LHCN-M2 (cell line): ENCODE measurements at regions not wholly inside any gene's neighbourhood (a gene's known extent, or its start where the extent isn't known, plus 50 kb on each side); places are given as distances from the start of the nearest gene placed in this dataset.

ENCODE experiments used
- DNase-seq: peaks from one replicate; pipeline ENCODE4 v3.0.0-alpha.2; 2012; ENCODE audit warnings: low read depth

DNA sequence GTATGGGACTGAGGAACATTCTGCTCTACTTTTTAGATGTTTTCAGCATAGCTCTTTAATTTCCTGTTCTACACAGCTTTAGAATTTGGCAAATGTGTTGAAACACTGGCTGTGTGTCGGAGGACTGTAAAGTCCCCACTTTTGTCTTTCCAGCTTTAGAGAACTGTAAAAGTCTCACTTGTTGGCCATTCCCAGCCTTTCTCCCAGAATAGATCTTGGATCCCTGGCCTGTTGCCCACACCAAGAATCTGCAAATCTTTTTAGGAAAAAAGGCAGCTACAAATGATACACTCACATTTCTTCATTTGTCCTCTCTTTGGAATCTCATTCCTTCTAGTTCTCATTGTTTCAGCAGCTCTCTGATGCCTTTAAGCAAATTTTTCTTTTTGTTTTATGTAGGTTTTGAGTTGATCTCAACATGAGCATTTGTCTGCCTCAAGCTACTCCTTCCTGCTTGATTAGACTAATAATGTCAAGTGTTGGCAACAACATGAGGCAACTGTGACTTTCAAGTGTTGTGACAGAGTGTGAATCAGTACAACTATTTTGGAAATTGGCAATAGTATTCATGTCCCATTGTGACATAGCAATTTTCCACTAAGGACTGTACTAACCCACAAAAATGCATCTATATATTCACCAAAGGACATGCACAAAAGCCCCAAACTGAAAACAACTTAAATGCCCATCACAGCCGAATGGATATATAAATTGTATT is 610.8 kb downstream of the EPHA4 start:
- DNase-seq = no peak

DNA sequence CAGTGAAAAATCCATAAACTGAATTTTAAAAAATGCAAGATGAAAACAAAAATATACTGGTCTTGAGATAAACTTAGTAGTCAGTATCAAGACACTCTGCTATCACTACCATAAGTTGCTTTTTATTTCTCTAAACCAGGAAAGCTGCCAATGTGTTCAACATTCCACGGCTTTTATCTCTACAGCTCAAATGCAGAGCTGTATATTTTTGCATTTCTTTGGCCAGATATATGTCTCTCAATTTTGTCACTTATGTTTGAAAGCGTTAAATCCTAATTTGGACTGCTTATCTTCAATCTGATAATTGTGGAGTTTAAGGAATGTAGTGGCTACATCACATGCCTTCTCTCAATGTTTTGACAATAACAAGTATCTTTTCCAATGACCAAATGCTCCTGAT is 609.5 kb downstream of the EPHA4 start:
- DNase-seq = no peak

DNA sequence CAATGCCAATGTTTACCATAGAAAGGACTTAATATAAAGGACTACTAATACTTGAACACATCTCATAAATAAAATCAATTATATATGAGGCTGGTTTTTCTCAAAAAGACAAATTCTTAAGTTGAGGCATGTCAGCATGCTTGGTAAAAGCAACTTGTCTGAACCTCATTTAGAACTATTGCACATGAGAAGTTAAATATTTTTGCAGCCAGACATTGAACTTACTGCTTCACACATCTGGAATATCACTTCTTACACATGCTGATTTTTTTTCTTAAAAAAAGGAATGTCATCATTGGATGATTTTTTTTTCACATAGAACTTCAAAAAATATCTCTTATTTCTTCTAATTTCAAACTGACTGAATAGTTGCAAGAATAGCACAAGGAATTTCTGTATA is 609.0 kb downstream of the EPHA4 start:
- DNase-seq = no peak

DNA sequence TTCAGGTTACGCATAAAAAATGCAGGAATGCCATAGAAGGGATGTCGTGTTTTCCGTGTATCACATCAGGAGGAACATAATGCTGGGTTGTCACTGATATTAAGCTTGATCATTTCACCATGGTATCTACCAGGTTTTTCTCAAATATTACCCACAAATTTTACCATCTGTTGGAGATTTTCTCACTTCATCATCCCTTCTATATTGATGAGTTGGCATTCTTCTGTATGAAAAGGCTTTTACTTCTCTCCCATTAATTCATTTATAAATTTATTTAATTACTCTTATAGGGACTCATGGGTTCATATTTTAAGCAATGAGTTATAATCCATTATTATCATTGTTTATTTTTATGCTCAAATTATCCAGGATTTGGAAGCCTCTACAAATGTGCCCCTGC is 608.2 kb downstream of the EPHA4 start:
- DNase-seq = no peak

DNA sequence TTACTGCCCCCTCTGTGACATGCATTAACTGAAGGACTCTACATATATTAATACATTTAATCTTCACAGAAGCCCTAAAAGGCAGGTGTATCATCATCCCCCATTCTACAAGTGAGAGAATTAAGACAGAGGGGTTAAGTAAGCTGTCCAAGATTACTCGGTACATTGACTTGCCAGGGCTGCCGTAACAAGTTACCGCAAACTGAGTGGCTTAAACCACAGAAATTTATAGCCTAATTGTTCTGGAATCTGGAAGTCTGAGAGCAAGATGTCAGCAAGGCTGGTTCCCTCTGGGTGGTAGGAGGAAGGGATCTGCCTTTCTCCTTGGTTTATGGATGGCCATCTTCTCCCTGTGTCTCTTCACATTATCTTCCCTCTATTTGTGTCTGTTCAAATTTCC is 605.5 kb downstream of the EPHA4 start:
- DNase-seq = peak; percentile 71

DNA sequence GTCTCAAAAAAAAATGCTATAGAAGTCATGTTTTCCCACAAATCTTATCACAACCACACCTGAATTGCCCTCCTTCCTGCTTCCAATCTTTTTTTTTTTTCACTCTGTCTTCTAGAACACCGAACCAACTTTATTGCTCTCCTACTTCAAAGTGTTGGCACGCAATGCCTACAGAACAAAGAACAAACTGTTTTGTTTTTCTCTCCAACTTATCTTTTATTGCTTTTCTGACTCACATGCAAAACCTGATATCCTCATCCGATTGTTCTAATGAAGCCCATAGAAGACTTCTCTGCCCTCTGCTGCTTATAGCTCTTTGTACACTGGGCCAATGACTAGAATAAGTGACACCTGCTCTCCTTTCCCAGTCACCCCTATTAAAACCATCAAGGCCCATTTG is 602.8 kb downstream of the EPHA4 start:
- peak; percentile 68 for DNase-seq

DNA sequence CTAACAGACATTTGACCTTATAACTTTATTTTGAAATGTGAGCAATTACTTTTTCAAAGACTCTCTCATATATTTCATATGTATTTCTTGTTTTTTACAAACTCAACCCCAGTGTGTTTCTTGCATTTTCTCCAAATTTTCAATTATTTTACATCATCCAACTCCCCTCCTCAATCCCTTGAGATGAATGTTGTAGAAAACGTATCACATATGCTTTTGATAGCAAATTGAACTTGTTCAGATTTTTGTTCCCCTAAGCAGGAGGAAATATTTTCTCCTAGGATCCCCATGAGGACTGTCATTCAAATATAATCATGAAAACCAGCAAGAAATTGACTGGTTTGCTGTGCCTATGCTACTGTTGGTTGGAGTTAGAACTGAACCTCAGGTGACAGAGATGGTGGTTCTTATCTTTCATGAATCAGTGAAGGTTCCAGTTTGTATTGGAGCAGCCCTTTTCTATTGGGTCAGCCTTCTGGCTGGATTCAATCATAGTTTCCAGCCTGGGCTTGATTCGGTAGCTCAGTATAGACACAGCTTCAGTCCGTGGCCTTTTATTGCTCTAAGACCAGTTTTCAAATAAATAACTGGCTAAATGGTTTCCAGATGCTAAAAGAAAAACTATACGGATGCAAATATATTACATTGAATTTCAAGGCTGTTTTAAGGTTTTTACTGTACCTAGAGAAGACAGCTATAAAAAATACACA is 591.0 kb downstream of the EPHA4 start:
- DNase-seq = no peak

DNA sequence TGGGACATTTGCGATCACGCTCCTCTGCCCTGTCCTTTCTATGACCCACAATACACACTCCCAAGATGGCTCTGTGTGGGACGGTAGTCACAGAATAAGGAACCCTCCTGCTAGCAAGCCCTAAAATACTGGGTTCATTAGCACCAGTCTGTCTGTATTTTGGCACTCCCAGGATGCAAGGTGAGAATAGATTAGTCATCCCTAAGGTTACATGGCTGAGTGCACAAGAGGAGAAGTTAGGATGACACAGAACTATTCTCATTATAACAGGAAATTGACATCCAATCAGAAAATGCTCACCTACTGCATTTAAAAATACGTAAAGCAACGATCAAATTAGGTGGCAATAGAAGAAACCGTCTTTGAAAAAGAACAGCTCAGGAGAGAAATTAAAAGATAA is 590.2 kb downstream of the EPHA4 start:
- DNase-seq = no peak

DNA sequence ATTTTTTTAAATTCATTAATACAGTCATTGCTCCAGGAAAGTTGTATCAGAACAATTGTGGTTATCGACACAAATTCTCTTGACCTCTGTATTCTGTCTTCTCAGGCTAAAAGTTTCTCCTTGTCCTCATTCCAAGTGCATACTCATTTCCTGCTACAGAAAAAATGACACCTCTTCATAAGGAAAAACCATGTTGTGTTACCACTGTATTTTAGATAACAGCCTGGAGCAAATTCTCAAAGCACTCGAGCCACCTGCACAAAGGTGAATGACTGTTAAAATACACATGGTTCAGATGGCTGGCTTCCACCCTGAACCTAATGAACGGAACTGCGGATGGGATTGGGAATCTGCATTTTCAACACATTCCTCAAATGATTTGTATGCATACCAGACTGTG is 586.5 kb downstream of the EPHA4 start:
- DNase-seq = no peak

DNA sequence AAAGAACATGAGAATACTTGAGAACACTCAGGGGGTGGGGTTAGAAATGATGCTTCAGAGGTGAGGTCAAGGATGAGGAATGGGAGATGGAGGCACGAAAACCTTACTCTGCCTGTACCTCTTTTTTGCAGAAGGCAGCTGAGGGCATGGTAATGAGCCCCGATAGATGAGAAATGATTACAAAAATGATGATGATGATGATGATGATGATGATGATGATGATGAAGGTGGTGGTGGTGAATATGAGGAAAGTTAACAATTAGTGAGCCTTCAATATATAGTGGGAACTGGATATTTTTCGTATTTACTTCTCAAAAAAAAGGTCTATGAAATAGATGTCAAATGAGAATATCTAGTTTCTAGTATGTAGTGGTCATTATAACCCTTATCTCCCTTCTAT is 584.3 kb downstream of the EPHA4 start:
- DNase-seq = no peak

DNA sequence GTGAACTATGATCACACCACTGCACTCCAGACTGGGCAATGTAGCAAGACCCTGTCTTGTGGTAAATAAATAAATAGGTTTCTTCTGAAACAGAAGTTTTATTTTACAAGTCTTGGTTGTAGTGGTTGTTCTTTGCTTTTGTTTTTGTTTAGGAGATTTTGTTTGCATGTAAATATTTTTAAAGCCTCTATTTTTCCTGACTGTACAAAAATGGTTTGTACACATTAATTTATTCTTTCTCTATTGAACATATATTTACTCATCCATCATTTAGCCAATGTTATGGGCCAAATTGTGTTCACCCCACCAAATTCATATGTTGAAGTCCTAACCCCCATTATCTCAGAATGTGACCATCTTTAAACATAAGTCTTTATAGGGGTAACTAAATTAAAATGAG is 580.1 kb downstream of the EPHA4 start:
- DNase-seq = no peak

DNA sequence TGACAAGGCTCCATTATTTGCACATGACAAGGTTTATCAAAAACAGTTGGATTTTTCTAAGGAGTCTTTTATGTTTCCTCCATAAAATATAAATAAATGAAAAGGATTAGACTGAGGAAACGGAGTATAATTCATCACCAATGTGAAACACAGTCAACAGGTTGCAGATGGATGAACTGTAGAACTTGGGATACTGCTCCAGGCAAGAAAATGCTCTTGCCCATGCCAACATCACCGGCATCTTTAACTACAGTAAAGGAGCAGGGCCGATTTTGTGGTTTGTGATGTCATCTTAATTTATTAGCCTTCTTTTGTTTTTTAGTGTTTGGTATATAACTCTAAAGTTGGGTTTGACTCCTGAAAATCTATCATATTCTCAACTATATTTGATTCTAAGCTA is 577.3 kb downstream of the EPHA4 start:
- DNase-seq = no peak

DNA sequence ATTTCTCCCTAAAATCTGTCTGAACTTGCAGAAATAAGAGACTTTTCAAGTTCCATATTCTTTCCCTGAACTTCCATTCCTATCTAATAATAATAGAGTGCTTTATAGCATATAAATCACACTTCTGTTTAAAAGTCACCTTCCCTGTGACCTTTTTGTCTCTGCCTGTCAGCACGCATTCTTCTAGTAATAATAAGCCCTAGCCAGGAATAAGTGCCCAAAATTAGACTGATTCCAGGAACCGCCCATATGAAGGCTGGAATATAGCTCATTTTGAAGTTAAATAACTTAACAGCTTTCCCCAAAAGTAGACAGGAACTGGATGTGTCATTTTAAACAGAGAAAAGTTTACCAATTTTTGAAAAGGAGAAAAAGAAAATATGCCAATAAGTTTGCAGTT is 576.5 kb downstream of the EPHA4 start:
- DNase-seq = no peak

DNA sequence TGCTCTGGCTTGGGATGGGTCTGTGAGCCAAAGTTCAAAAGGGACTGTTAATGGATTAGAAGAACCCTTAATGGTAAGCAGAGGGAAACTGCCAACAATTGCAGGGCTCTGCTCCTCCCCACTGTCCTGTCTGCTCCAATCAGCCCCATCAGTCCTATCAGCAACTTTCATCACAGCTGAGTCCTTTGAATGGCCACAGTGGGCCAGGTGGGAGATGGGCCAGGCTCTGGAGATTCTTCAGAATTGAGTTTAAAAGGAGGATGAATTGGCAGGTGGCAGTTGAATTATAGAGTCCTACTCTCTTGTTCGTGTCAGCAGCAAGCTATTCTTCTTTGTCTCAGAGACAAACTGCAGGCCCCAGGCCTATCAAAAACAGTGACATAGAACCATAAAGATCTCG is 573.9 kb downstream of the EPHA4 start:
- no peak for DNase-seq

DNA sequence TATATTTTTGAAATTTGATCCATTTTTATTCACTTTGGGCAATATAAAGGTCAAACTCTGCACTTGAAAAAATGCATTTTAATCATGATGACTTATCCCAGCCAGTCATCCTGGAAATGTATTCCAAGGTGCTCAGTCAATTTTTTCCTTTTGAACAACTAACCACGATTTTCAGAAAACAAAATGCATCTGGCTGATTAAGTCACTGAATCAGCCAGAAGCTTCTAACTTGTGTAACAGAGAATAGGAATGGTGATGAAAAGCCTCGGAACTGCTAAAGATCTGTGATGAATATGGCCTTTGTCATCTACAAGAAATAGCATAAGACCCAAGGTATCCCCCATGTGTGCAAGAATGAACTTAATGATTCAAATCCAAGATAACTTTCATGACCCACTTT is 572.7 kb downstream of the EPHA4 start:
- DNase-seq = peak; percentile 29

DNA sequence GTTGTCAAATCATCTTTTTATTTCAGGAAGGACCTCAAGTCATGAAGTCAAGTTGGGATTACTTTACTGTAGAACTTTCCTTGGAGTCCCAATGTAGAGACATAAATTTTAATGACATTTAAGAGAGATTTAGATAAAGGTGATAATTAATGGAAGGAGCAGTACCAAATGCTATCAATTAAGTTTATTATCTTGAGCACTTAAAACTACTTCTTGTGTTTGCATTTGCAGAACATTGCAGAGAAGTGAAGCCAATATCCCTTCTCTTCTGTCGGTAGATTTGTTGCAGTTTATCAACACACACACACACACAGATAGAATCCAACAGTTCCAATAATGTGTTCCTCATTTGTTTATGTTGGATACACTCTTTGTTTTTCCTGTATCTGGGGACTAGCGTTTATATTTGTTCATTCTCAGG is 570.7 kb downstream of the EPHA4 start:
- DNase-seq = no peak

DNA sequence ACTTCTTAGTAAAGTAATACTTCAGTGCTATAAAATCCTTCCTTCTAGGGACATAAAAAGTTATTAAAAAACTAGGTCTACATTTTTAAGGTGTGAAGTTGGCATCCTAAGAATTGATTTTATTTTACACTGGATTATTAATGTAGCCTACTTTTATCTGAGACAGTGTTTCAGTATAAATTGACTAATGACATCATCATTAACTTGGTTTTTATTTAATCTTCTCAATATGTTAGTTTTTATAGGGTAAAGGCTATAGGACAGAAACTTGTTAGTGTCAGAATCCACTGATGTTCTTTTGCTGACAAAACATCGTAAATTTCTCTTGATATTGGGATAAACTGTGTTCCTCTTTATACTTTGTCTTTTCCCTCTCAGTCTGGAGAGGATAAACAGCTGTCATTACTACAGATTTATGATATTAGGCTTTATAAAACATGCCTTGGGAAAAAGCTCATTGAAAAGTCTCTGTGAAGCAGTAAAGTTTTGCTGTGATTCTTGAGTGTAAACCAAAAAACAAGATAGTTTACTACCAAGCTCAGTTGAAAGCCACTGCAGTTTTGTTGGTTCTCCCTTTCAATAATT is 569.9 kb downstream of the EPHA4 start:
- DNase-seq = no peak

DNA sequence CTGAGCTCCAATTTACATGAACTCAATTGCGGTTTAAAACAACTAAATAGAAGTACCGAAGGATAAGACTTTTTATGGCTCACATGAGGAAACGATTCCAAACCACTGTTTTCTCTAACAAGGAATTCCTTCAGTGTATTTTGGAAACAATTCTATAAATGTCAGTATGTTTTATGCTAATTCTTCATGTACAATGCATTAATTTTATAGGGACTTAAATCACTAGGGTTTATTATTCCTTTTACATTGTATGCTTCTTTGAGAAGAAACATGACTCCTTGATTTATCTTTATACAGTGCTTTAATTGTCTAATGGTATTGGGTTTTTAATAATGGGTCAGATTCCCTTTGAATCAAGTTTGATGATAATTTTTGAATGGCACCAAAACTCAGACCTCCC is 566.8 kb downstream of the EPHA4 start:
- DNase-seq = no peak

DNA sequence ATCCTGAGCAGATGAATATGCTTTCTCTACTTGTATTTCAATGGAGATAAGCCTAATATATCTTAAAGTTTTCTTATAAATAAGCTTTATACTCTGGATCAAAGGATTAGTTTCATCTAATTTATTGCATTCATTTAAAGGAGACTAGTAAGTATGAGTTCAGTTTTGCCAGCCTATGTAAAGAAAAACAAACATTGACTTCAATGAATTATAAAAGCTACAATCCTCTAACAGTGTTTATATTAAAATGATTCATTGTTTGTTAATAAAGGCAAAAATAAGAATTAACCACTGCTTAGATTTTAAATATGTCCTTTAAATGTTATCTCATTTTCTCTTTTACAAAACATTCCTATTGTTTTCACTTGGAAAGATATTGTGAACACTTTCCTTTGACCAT is 566.0 kb downstream of the EPHA4 start:
- DNase-seq = no peak

DNA sequence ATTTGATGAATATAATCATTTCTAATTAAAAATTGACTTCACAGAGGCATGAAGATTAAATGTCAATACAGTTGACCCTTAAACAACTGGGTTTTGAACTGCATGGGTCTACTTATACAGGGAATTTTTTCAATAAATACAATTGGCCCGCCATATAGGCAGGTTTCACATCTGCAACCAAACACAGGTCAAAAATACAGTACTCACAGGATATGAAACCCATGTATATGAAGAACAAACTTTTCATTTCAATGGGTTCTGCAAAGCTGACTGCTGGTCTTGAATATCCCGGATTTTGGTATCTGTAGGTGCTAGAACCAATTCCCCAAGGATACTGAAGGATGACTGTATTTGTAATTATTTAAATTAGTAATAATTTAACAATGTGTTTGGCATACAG is 555.6 kb downstream of the EPHA4 start:
- no peak for DNase-seq

DNA sequence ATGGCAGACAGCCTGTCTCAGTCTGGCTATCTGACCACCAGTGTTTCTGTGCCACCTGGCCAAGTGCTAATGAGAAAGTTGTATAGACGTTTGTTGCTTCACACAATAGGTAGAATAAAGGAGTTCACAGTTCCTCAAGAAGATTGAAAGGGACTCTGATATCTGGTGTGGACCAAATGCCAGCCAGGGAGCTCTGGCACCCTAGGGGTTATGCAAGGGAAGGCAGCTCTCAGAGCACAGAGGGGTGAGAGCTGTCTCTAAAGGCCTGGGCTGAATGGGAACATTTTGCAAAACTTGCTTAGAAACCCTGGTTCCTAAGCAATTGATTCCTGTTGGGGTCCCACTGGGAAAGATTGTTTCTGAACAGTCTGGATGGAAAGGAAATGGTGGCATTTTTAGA is 553.8 kb downstream of the EPHA4 start:
- DNase-seq = no peak

DNA sequence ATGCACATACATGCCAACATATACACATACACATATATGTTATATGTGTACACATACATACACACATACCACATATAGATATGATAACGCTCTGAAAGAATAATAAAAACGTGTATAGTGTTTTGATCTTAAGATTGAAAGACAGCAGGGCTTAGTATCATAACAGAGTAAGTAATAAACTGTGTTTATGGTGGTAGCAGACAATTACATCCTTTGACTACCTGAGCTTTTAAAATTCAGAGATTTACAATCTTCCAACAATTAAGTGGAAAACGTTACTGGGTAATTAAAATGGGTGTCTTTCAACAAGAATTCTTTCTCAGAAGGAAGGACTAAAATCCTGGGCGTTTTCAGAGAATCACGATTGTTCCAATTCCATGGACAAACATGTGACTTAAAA is 552.4 kb downstream of the EPHA4 start:
- no peak for DNase-seq

DNA sequence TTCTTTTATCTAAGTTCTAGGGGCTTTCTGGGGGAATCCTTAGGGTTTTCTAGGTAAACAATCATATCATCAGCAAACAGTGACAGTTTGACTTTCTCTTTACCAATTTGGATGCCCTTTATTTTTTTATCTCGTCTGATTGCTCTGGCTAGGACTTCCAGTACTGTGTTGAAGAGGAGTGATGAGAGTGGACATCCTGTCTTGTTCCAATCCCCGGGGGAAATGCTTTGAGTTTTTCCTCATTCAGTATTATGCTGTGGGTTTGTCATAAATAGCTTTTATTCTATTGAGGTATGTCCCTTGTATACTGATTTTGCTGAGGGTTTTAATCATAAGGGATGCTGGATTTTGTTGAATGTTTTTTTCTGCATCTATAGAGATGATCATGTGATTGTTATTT is 549.5 kb downstream of the EPHA4 start:
- no peak for DNase-seq
